ENCODE measurements at regions not wholly inside any gene's neighbourhood (a gene's known extent, or its start where the extent isn't known, plus 50 kb on each side); places are given as distances from the start of the nearest gene placed in this dataset.

- BruUV-seq (replicated peaks), result no TSS peak
- 19% methylated on average over 1 of the region's 1 CpG for WGBS (ENCODE audit: low lambda C conversion rate)
- ChIA-PET POLR2A (no interaction called here), CTCF (ENCODE audit: low intra/inter-chr PET ratio, low total read pairs) (no interaction called here)
- H4K20me1 ChIP-seq (ENCODE audit: insufficient read depth, low read length), result no peaks in the 10 kb centered on the region
- H3K9me3 ChIP-seq (ENCODE audit: low read length), result peaks cover 65% of the 10 kb centered on the region
- peak in 1 of 2 experiments; percentile 28; a peak in 1 of 4 replicates for TF ChIP-seq MAFK (conservative IDR thresholded peaks at IDR 0.05 in 1 of 2, IDR thresholded peaks at IDR 0.05 in 1 of 2; ENCODE audit: low read length in 2 of 2)
- no peak for TF ChIP-seq ZBTB39 (CRISPR knock-in tag; IDR thresholded peaks at IDR 0.05)
- ATAC-seq (no peak), DNase-seq (ENCODE audit: low spot score) (no peak), FAIRE-seq (no peak)
- intact Hi-C loops (cut with micrococcal nuclease; ENCODE audit: unreplicated experiment), result no loop called here
- no peaks in the 10 kb centered on the region for H3K27me3 ChIP-seq (ENCODE audit: control insufficient read depth in 1 of 2, insufficient read depth in 2 of 2, low read length in 2 of 2)
- H2AFZ ChIP-seq (ENCODE audit: low read length), result no peak overlapping the region
- in situ Hi-C loops (cut with HindIII; ENCODE audit: extremely low pct_ligation_motif_present, low pct_unique_long_range_greater_than_20kb), result no loop called here
- H3K36me3 ChIP-seq (replicated peaks in 1 of 2; ENCODE audit: control insufficient read depth in 1 of 2, insufficient read depth in 2 of 2, low read length in 2 of 2), result no peaks in the 10 kb centered on the region
- no peak overlapping the region for H3K4me2 ChIP-seq (ENCODE audit: low read depth, low read length)
- no peak overlapping the region for H3K4me3 ChIP-seq (replicated peaks in 1 of 3; ENCODE audit: insufficient read depth in 1 of 3, low read depth in 2 of 3, low read length in 3 of 3)
- H3K4me1 ChIP-seq (ENCODE audit: insufficient read depth, low read length), result no peaks in the 10 kb centered on the region
- H3K27ac ChIP-seq (ENCODE audit: extremely low read length, insufficient read depth, low read length), result no peak overlapping the region
- no peaks in the 10 kb centered on the region for H3K79me2 ChIP-seq (ENCODE audit: insufficient read depth, low read length)
- H3K9ac ChIP-seq (ENCODE audit: insufficient read depth, low read depth, low read length), result no peak overlapping the region
These were observed 440.4 kb downstream of the CCDC85A start for GRCh38 chr2:56624181-56624580.

- H3K4me1 ChIP-seq (ENCODE audit: insufficient read depth, low read length), result no peaks in the 10 kb centered on the region
- intact Hi-C loops (cut with micrococcal nuclease; ENCODE audit: unreplicated experiment), result no loop called here
- FAIRE-seq (no peak), ATAC-seq (no peak), DNase-seq (ENCODE audit: low spot score) (no peak)
- POLR2A ChIA-PET, result no interaction called here
- H2AFZ ChIP-seq (ENCODE audit: low read length), result no peak overlapping the region
- WGBS (ENCODE audit: low lambda C conversion rate), result 1% methylated on average over 3 of the region's 3 CpGs
- H3K27me3 ChIP-seq (ENCODE audit: control insufficient read depth in 1 of 2, insufficient read depth in 2 of 2, low read length in 2 of 2), result no peaks in the 10 kb centered on the region
- H3K4me2 ChIP-seq (ENCODE audit: low read depth, low read length), result no peak overlapping the region
- H4K20me1 ChIP-seq (ENCODE audit: insufficient read depth, low read length), result no peaks in the 10 kb centered on the region
- H3K79me2 ChIP-seq (ENCODE audit: insufficient read depth, low read length), result no peaks in the 10 kb centered on the region
- in situ Hi-C loops (cut with HindIII; ENCODE audit: extremely low pct_ligation_motif_present, low pct_unique_long_range_greater_than_20kb), result no loop called here
- H3K4me3 ChIP-seq (replicated peaks in 1 of 3; ENCODE audit: insufficient read depth in 1 of 3, low read depth in 2 of 3, low read length in 3 of 3), result no peak overlapping the region
- H3K27ac ChIP-seq (ENCODE audit: extremely low read length, insufficient read depth, low read length), result no peak overlapping the region
- no peaks in the 10 kb centered on the region for H3K36me3 ChIP-seq (replicated peaks in 1 of 2; ENCODE audit: control insufficient read depth in 1 of 2, insufficient read depth in 2 of 2, low read length in 2 of 2)
- H3K9me3 ChIP-seq (ENCODE audit: low read length), result peaks cover 41% of the 10 kb centered on the region
- no TSS peak for BruUV-seq (replicated peaks)
- no peak overlapping the region for H3K9ac ChIP-seq (ENCODE audit: insufficient read depth, low read depth, low read length)
- CTCF ChIA-PET (ENCODE audit: low intra/inter-chr PET ratio, low total read pairs), result no interaction called here
- TF ChIP-seq MAFK (conservative IDR thresholded peaks at IDR 0.05 in 1 of 2, IDR thresholded peaks at IDR 0.05 in 1 of 2; ENCODE audit: low read length in 2 of 2) (peak; percentile 74 to 84), ARNT2 (CRISPR knock-in tag; IDR thresholded peaks at IDR 0.05; ENCODE audit: low read depth) (no peak), NFIB (CRISPR knock-in tag; IDR thresholded peaks at IDR 0.05; ENCODE audit: borderline replicate concordance) (no peak), MAFF (IDR thresholded peaks at IDR 0.05; ENCODE audit: low read depth, low read length) (peak; percentile 75), HNRNPK (IDR thresholded peaks at IDR 0.05; ENCODE audit: low read depth, low read length, poor library complexity, severe bottlenecking) (no peak), POGZ (CRISPR knock-in tag; IDR thresholded peaks at IDR 0.05) (no peak), ZKSCAN5 (CRISPR knock-in tag; IDR thresholded peaks at IDR 0.05) (no peak), RAD21 (CRISPR knock-in tag; IDR thresholded peaks at IDR 0.05) (no peak), AFF4 (CRISPR knock-in tag; IDR thresholded peaks at IDR 0.05) (no peak), E2F2 (CRISPR knock-in tag; IDR thresholded peaks at IDR 0.05; ENCODE audit: borderline replicate concordance) (no peak), ZNF644 (CRISPR knock-in tag; IDR thresholded peaks at IDR 0.05; ENCODE audit: low read depth) (no peak), MIER3 (CRISPR knock-in tag; IDR thresholded peaks at IDR 0.05; ENCODE audit: borderline replicate concordance) (no peak)
These were observed 443.1 kb downstream of the CCDC85A start for GRCh38 chr2:56626927-56627326.
